GM12891 (cell line): ENCODE measurements at regions not wholly inside any gene's neighbourhood (a gene's known extent, or its start where the extent isn't known, plus 50 kb on each side); places are given as distances from the start of the nearest gene placed in this dataset.

Source experiments
- DNase-seq: peaks from one replicate; pipeline ENCODE4 v3.0.0; 2011; ENCODE audit warnings: low spot score; ENCODE audit not compliant: insufficient read length
- FAIRE-seq: peaks from 2 replicates; lab custom pipeline; 2011; peaks lifted over from hg19 to GRCh38; lab: Jason Lieb, UNC
- PAX5 ChIP-seq: IDR thresholded peaks from 2 replicates; pipeline ENCODE4 v1.6.1; 2011; ENCODE audit warnings: low read length, moderate library complexity, mild to moderate bottlenecking; ENCODE audit not compliant: insufficient read depth, severe bottlenecking
- POLR2A ChIP-seq: IDR thresholded peaks from 2 replicates; pipeline ENCODE4 v1.6.1; 2011; ENCODE audit warnings: low read depth, low read length, control low read depth
- POLR2AphosphoS5 ChIP-seq: IDR thresholded peaks from 2 replicates; pipeline ENCODE4 v1.6.1; 2011; ENCODE audit warnings: low read depth, low read length, control low read depth
- POU2F2 ChIP-seq: IDR thresholded peaks from 2 replicates; pipeline ENCODE4 v1.6.1; 2011; ENCODE audit warnings: low read depth, mild to moderate bottlenecking, control low read depth, low read length, moderate library complexity
- SPI1 ChIP-seq: IDR thresholded peaks from 2 replicates; pipeline ENCODE4 v1.6.1; 2011; ENCODE audit warnings: low read depth, low read length, control low read depth
- TAF1 ChIP-seq: IDR thresholded peaks from 2 replicates; pipeline ENCODE4 v1.6.1; 2011; ENCODE audit warnings: low read depth, low read length, control low read depth

GRCh38 chr2:60098996-60099395 lies 454.5 kb downstream of the BCL11A start:
- DNase-seq, result no peak
- FAIRE-seq, result no peak
- TF ChIP-seq PAX5 (no peak), TAF1 (no peak), POU2F2 (no peak), POLR2A (no peak), POLR2AphosphoS5 (no peak), SPI1 (no peak)

- TF ChIP-seq POLR2AphosphoS5, result no peak
- TF ChIP-seq SPI1, result no peak
- TF ChIP-seq PAX5, result no peak
- no peak for TF ChIP-seq POLR2A
- no peak for TF ChIP-seq TAF1
- TF ChIP-seq POU2F2, result no peak
- DNase-seq (no peak), FAIRE-seq (no peak)
Measured at GRCh38 chr2:60097298-60097697, 456.2 kb downstream of the BCL11A start.

GRCh38 chr2:60096556-60096955 lies 456.9 kb downstream of the BCL11A start:
- no peak for TF ChIP-seq SPI1
- TF ChIP-seq POLR2A, result no peak
- no peak for TF ChIP-seq POU2F2
- no peak for TF ChIP-seq POLR2AphosphoS5
- no peak for TF ChIP-seq TAF1
- TF ChIP-seq PAX5, result no peak
- FAIRE-seq (no peak), DNase-seq (no peak)

- TF ChIP-seq TAF1, result no peak
- TF ChIP-seq POLR2AphosphoS5, result no peak
- TF ChIP-seq PAX5, result no peak
- TF ChIP-seq SPI1, result no peak
- no peak for TF ChIP-seq POU2F2
- no peak for TF ChIP-seq POLR2A
- DNase-seq, result no peak
- no peak for FAIRE-seq
Measured at GRCh38 chr2:60095903-60096302, 457.6 kb downstream of the BCL11A start.

GRCh38 chr2:60095202-60095815 lies 458.1 kb downstream of the BCL11A start:
- FAIRE-seq, result no peak
- no peak for DNase-seq
- TF ChIP-seq PAX5 (no peak), SPI1 (no peak), POLR2AphosphoS5 (no peak), POLR2A (no peak), POU2F2 (no peak), TAF1 (no peak)

- DNase-seq (no peak), FAIRE-seq (no peak)
- TF ChIP-seq TAF1, result no peak
- TF ChIP-seq POLR2A, result no peak
- TF ChIP-seq SPI1, result no peak
- no peak for TF ChIP-seq POLR2AphosphoS5
- no peak for TF ChIP-seq POU2F2
- TF ChIP-seq PAX5, result no peak
Measured at GRCh38 chr2:60094450-60094929, 459.0 kb downstream of the BCL11A start.

- TF ChIP-seq POLR2A (no peak), TAF1 (no peak), POU2F2 (no peak), POLR2AphosphoS5 (no peak), SPI1 (no peak), PAX5 (no peak)
- FAIRE-seq (no peak), DNase-seq (no peak)
Measured at GRCh38 chr2:60092781-60093180, 460.7 kb downstream of the BCL11A start.

- FAIRE-seq (no peak), DNase-seq (no peak)
- no peak for TF ChIP-seq PAX5
- no peak for TF ChIP-seq POU2F2
- no peak for TF ChIP-seq POLR2A
Measured at GRCh38 chr2:60091894-60092293, 461.6 kb downstream of the BCL11A start.

GRCh38 chr2:60091266-60091665 lies 462.2 kb downstream of the BCL11A start:
- TF ChIP-seq POU2F2, result no peak
- DNase-seq (no peak), FAIRE-seq (no peak)

- no peak for TF ChIP-seq TAF1
- no peak for TF ChIP-seq PAX5
- TF ChIP-seq POU2F2, result no peak
- no peak for TF ChIP-seq POLR2AphosphoS5
- TF ChIP-seq SPI1, result no peak
- no peak for TF ChIP-seq POLR2A
- DNase-seq (no peak), FAIRE-seq (no peak)
Measured at GRCh38 chr2:60079562-60079961, 473.9 kb downstream of the BCL11A start.
